Glutamatergic neuron (in vitro differentiated cells): ENCODE measurements at regions not wholly inside any gene's neighbourhood (a gene's known extent, or its start where the extent isn't known, plus 50 kb on each side); places are given as distances from the start of the nearest gene placed in this dataset.
"Not testable (repeated sequence)": the region's sequence is repeated elsewhere in the genome, so short reads cannot be mapped to it uniquely, and the experiment has no call there.

Experiments
- DNase-seq: peaks from one replicate; pipeline ENCODE4 v3.0.0; 2022
- H3K27ac Mint-ChIP-seq: one replicate; pipeline ENCODE4 v1.8.0; 2020; ENCODE audit warnings: mild to moderate bottlenecking, mixed read lengths, inconsistent platforms; ENCODE audit not compliant: unreplicated experiment
- H3K27me3 Mint-ChIP-seq: one replicate; pipeline ENCODE4 v1.8.0; 2020; ENCODE audit warnings: mild to moderate bottlenecking, moderate library complexity, mixed read lengths, inconsistent platforms; ENCODE audit not compliant: unreplicated experiment
- H3K36me3 Mint-ChIP-seq: one replicate; pipeline ENCODE4 v1.8.0; 2020; ENCODE audit warnings: mild to moderate bottlenecking, mixed read lengths, inconsistent platforms; ENCODE audit not compliant: unreplicated experiment
- H3K4me1 Mint-ChIP-seq: one replicate; pipeline ENCODE4 v1.8.0; 2020; ENCODE audit warnings: mild to moderate bottlenecking, low read depth, mixed read lengths, inconsistent platforms; ENCODE audit not compliant: unreplicated experiment
- H3K4me3 Mint-ChIP-seq: one replicate; pipeline ENCODE4 v1.8.0; 2020; ENCODE audit warnings: mild to moderate bottlenecking, mixed read lengths, inconsistent platforms; ENCODE audit not compliant: unreplicated experiment
- H3K9me3 Mint-ChIP-seq: one replicate; pipeline ENCODE4 v1.8.0; 2020; ENCODE audit warnings: mild to moderate bottlenecking, moderate library complexity, mixed read lengths, inconsistent platforms; ENCODE audit not compliant: unreplicated experiment
- CTCF ChIP-seq: fragments of 200-600 bp; sonication (generic); IDR thresholded peaks from one replicate; pipeline ENCODE4 v1.5.0; 2021; ENCODE audit not compliant: partially characterized antibody, unreplicated experiment

- H3K27ac Mint-ChIP-seq: no peak overlapping the region
- H3K27me3 Mint-ChIP-seq: no peaks in the 10 kb centered on the region
- no peak for DNase-seq
- H3K9me3 Mint-ChIP-seq: no peaks in the 10 kb centered on the region
- H3K36me3 Mint-ChIP-seq: no peaks in the 10 kb centered on the region
- H3K4me1 Mint-ChIP-seq: no peaks in the 10 kb centered on the region
- no peak for TF ChIP-seq CTCF
- no peak overlapping the region for H3K4me3 Mint-ChIP-seq
These were observed 288.2 kb upstream of the MAGI2 start for GRCh38 chr7:79741684-79742083.

- DNase-seq: no peak
- no peaks in the 10 kb centered on the region for H3K27me3 Mint-ChIP-seq
- no peaks in the 10 kb centered on the region for H3K36me3 Mint-ChIP-seq
- H3K27ac Mint-ChIP-seq: no peak overlapping the region
- no peaks in the 10 kb centered on the region for H3K9me3 Mint-ChIP-seq
- H3K4me3 Mint-ChIP-seq: no peak overlapping the region
- no peak for TF ChIP-seq CTCF
- H3K4me1 Mint-ChIP-seq: no peaks in the 10 kb centered on the region
These were observed 286.6 kb upstream of the MAGI2 start for GRCh38 chr7:79740076-79740475.

GRCh38 chr7:79739036-79739709, 285.7 kb upstream of the MAGI2 start:
- not testable (repeated sequence) for H3K36me3 Mint-ChIP-seq, DNase-seq, H3K27me3 Mint-ChIP-seq, H3K4me1 Mint-ChIP-seq, H3K9me3 Mint-ChIP-seq, H3K4me3 Mint-ChIP-seq, H3K27ac Mint-ChIP-seq

- TF ChIP-seq CTCF: no peak
- Mint-ChIP-seq H3K36me3 (peaks cover 19% of the 10 kb centered on the region), H3K4me3 (no peak overlapping the region), H3K4me1 (no peaks in the 10 kb centered on the region), H3K27ac (no peak overlapping the region), H3K9me3 (peaks cover 2% of the 10 kb centered on the region), H3K27me3 (no peaks in the 10 kb centered on the region)
- no peak for DNase-seq
These were observed 283.0 kb upstream of the MAGI2 start for GRCh38 chr7:79736418-79736817.

- no peak for TF ChIP-seq CTCF
- peaks cover 2% of the 10 kb centered on the region for H3K9me3 Mint-ChIP-seq
- no peaks in the 10 kb centered on the region for H3K27me3 Mint-ChIP-seq
- H3K36me3 Mint-ChIP-seq: peaks cover 19% of the 10 kb centered on the region
- no peak overlapping the region for H3K4me3 Mint-ChIP-seq
- no peak overlapping the region for H3K27ac Mint-ChIP-seq
- H3K4me1 Mint-ChIP-seq: no peaks in the 10 kb centered on the region
- no peak for DNase-seq
These were observed 281.5 kb upstream of the MAGI2 start for GRCh38 chr7:79735012-79735411.
